Body of pancreas (tissue), 4 donors: ENCODE measurements at regions not wholly inside any gene's neighbourhood (a gene's known extent, or its start where the extent isn't known, plus 50 kb on each side); places are given as distances from the start of the nearest gene placed in this dataset.

Source experiments
- CTCF ChIP-seq, 7 experiments: fragments of 450-650 bp in 4 of 7; fragments of 200-600 bp in 3 of 7; sonication (generic) in 3 of 7; IDR thresholded peaks; one replicate each; pipeline ENCODE4 v1.5.1; 2016 to 2019; ENCODE audit warnings: antibody characterized with exemption in 7 of 7
- POLR2A ChIP-seq, 3 donors: fragments of 450-650 bp; IDR thresholded peaks; one replicate each; pipeline ENCODE4 v1.6.1; 2016; ENCODE audit warnings: antibody characterized with exemption in 3 of 3, mild to moderate bottlenecking in 2 of 3

GRCh38 chr20:55790178-55790577 lies 215.1 kb downstream of the CBLN4 start:
- TF ChIP-seq POLR2A (IDR thresholded peaks at IDR 0.05) (no peak), CTCF (IDR thresholded peaks at IDR 0.05) (no peak)
